MV-4-11 (cell line): ENCODE measurements at regions not wholly inside any gene's neighbourhood (a gene's known extent, or its start where the extent isn't known, plus 50 kb on each side); places are given as distances from the start of the nearest gene placed in this dataset.
"Not testable (repeated sequence)": the region's sequence is repeated elsewhere in the genome, so short reads cannot be mapped to it uniquely, and the experiment has no call there.

Experiments
- DNase-seq: peaks from one replicate; lab custom pipeline; 2025; lab: John Stamatoyannopoulos, UW

- no peak for DNase-seq
Measured at GRCh38 chr3:145176907-145177306, 984.1 kb downstream of the PLOD2 start.

GRCh38 chr3:145177828-145178227, 983.2 kb downstream of the PLOD2 start:
- no peak for DNase-seq

GRCh38 chr3:145182196-145182911, 978.6 kb downstream of the PLOD2 start:
- no peak for DNase-seq

- DNase-seq = no peak
Measured at GRCh38 chr3:145183261-145183660, 977.7 kb downstream of the PLOD2 start.

GRCh38 chr3:145188079-145188770, 972.8 kb downstream of the PLOD2 start:
- no peak for DNase-seq

GRCh38 chr3:145190138-145190537, 970.8 kb downstream of the PLOD2 start:
- DNase-seq = no peak

GRCh38 chr3:145190761-145191160, 970.2 kb downstream of the PLOD2 start:
- no peak for DNase-seq

- no peak for DNase-seq
Measured at GRCh38 chr3:145191543-145191942, 969.4 kb downstream of the PLOD2 start.

- no peak for DNase-seq
Measured at GRCh38 chr3:145197051-145197820, 963.7 kb downstream of the PLOD2 start.

GRCh38 chr3:145197821-145198220, 963.2 kb downstream of the PLOD2 start:
- DNase-seq = no peak

GRCh38 chr3:145209561-145209960, 951.4 kb downstream of the PLOD2 start:
- DNase-seq = no peak

GRCh38 chr3:145219355-145220235, 941.4 kb downstream of the PLOD2 start:
- DNase-seq = no peak

- DNase-seq = no peak
Measured at GRCh38 chr3:145224886-145225285, 936.1 kb downstream of the PLOD2 start.

- DNase-seq = no peak
Measured at GRCh38 chr3:145243875-145244274, 917.1 kb downstream of the PLOD2 start.

GRCh38 chr3:145244327-145244726, 916.7 kb downstream of the PLOD2 start:
- DNase-seq = no peak

- no peak for DNase-seq
Measured at GRCh38 chr3:145246291-145246690, 914.7 kb downstream of the PLOD2 start.

GRCh38 chr3:145248928-145249327, 912.1 kb downstream of the PLOD2 start:
- no peak for DNase-seq

GRCh38 chr3:145251311-145251710, 909.7 kb downstream of the PLOD2 start:
- no peak for DNase-seq

- not testable (repeated sequence) for DNase-seq
Measured at GRCh38 chr3:145257967-145258366, 903.0 kb downstream of the PLOD2 start.

- DNase-seq = no peak
Measured at GRCh38 chr3:145259166-145259880, 901.7 kb downstream of the PLOD2 start.

GRCh38 chr3:145263458-145263857, 897.5 kb downstream of the PLOD2 start:
- DNase-seq = not testable (repeated sequence)
